ENCODE measurements at regions not wholly inside any gene's neighbourhood (a gene's known extent, or its start where the extent isn't known, plus 50 kb on each side); places are given as distances from the start of the nearest gene placed in this dataset.

- TF ChIP-seq KLF5 (IDR thresholded peaks at IDR 0.05; ENCODE audit: partially characterized antibody) (no peak), ZSCAN29 (IDR thresholded peaks at IDR 0.05) (0 out of 2 replicates have a peak, but pooled peaks have one; percentile 61), MTA3 (IDR thresholded peaks at IDR 0.05; ENCODE audit: borderline replicate concordance, low read length) (no peak; the same call in 1 of the 2 replicates), SMC3 (IDR thresholded peaks at IDR 0.05; ENCODE audit: borderline replicate concordance, low read length) (peak; percentile 96), IRF3 (IDR thresholded peaks at IDR 0.05) (peak; percentile 29; the same call in 1 of the 2 replicates), JUNB (IDR thresholded peaks at IDR 0.05) (peak; percentile 97), DPF2 (IDR thresholded peaks at IDR 0.05) (peak; percentile 52; the same call in 1 of the 2 replicates)
- TF ChIP-seq, protein P1, sequence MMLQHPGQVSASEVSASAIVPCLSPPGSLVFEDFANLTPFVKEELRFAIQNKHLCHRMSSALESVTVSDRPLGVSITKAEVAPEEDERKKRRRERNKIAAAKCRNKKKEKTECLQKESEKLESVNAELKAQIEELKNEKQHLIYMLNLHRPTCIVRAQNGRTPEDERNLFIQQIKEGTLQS (IDR thresholded peaks at IDR 0.05; ENCODE audit: borderline replicate concordance, extremely low read depth, low read depth, low read length): no peak
- TF ChIP-seq, protein P2, sequence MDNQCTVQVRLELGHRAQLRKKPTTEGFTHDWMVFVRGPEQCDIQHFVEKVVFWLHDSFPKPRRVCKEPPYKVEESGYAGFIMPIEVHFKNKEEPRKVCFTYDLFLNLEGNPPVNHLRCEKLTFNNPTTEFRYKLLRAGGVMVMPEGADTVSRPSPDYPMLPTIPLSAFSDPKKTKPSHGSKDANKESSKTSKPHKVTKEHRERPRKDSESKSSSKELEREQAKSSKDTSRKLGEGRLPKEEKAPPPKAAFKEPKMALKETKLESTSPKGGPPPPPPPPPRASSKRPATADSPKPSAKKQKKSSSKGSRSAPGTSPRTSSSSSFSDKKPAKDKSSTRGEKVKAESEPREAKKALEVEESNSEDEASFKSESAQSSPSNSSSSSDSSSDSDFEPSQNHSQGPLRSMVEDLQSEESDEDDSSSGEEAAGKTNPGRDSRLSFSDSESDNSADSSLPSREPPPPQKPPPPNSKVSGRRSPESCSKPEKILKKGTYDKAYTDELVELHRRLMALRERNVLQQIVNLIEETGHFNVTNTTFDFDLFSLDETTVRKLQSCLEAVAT (IDR thresholded peaks at IDR 0.05): peak; percentile 86
These were observed 103.2 kb upstream of the DUSP22 start (continued) for GRCh38 chr6:188821-189655.
